ENCODE measurements at regions not wholly inside any gene's neighbourhood (a gene's known extent, or its start where the extent isn't known, plus 50 kb on each side); places are given as distances from the start of the nearest gene placed in this dataset.
"Not testable (repeated sequence)": the region's sequence is repeated elsewhere in the genome, so short reads cannot be mapped to it uniquely, and the experiment has no call there.

DNA sequence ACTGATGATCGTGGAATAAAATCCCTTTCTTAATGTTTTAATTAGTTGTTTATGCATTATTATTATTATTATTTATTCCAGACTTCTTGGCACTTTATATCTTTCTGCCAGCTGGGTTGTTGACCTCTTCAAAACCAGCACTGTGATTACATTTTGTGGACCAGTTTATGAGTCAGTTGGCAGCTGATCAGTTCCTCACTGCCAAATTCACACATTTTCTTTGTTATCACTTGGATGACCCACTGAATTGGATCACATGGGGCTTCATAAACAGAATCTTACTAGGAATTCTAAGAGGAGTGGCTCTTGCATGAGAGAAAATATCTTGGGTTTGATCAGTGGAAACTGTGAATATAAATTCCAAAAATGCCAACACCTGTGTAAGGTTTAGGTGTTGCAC lies 321.8 kb upstream of the SPRED2 start:
- Histone ChIP-seq H3K79me2 (ENCODE audit: insufficient read depth, low read length) (no peaks in the 10 kb centered on the region), H3K9me3 (ENCODE audit: insufficient read depth, low read length) (no peaks in the 10 kb centered on the region), H3K27ac (ENCODE audit: low read depth, low read length) (no peak overlapping the region), H3K9ac (ENCODE audit: low read length) (no peak overlapping the region), H3K4me2 (ENCODE audit: low read depth, low read length, poor library complexity, severe bottlenecking) (no peak overlapping the region), H3K36me3 (ENCODE audit: low read length) (no peaks in the 10 kb centered on the region), H3K9me2 (replicated peaks; ENCODE audit: insufficient read depth, low read length) (no peaks in the 10 kb centered on the region), H4K20me1 (ENCODE audit: low read depth, low read length) (no peaks in the 10 kb centered on the region), H2AFZ (ENCODE audit: low read depth, low read length, severe bottlenecking) (no peak overlapping the region), H3K4me3 (ENCODE audit: insufficient read depth, low read length, poor library complexity, severe bottlenecking) (no peak overlapping the region), H3K27me3 (ENCODE audit: low read length) (no peaks in the 10 kb centered on the region), H3F3A (ENCODE audit: insufficient read depth) (no peaks in the 10 kb centered on the region)
- TF ChIP-seq EZH2phosphoT487 (conservative IDR thresholded peaks at IDR 0.05; ENCODE audit: low read length) = no peak
- TF ChIP-seq, protein P1, sequence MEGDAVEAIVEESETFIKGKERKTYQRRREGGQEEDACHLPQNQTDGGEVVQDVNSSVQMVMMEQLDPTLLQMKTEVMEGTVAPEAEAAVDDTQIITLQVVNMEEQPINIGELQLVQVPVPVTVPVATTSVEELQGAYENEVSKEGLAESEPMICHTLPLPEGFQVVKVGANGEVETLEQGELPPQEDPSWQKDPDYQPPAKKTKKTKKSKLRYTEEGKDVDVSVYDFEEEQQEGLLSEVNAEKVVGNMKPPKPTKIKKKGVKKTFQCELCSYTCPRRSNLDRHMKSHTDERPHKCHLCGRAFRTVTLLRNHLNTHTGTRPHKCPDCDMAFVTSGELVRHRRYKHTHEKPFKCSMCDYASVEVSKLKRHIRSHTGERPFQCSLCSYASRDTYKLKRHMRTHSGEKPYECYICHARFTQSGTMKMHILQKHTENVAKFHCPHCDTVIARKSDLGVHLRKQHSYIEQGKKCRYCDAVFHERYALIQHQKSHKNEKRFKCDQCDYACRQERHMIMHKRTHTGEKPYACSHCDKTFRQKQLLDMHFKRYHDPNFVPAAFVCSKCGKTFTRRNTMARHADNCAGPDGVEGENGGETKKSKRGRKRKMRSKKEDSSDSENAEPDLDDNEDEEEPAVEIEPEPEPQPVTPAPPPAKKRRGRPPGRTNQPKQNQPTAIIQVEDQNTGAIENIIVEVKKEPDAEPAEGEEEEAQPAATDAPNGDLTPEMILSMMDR (IDR thresholded peaks at IDR 0.05; ENCODE audit: insufficient read depth, low read length, poor library complexity, severe bottlenecking) = no peak

DNA sequence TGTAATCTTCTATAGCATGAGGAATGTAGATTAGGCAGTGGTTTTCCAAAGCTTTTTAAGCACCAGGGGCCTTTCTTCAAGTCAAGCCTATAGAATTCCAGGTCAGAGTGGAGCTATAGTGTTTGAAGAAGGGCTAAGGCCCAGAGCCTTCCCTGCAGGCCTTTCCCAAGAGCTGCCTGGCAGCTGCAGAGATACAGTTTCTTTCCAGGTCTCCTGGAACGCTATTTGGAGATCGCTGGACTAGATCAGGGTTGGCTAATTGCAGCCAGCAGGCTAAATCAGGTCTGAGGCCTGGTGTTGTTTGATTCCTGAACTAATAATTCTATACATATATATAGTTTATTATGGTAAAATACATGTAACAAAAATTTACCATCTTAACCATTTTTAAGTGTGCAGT lies 319.0 kb upstream of the SPRED2 start:
- no peak overlapping the region for H3K4me3 ChIP-seq (ENCODE audit: insufficient read depth, low read length, poor library complexity, severe bottlenecking)
- H3K36me3 ChIP-seq (ENCODE audit: low read length) = no peaks in the 10 kb centered on the region
- no peaks in the 10 kb centered on the region for H3K9me3 ChIP-seq (ENCODE audit: insufficient read depth, low read length)
- no peaks in the 10 kb centered on the region for H3K9me2 ChIP-seq (replicated peaks; ENCODE audit: insufficient read depth, low read length)
- no peaks in the 10 kb centered on the region for H3F3A ChIP-seq (ENCODE audit: insufficient read depth)
- TF ChIP-seq EZH2phosphoT487 (conservative IDR thresholded peaks at IDR 0.05; ENCODE audit: low read length) = no peak
- TF ChIP-seq, protein P1 (IDR thresholded peaks at IDR 0.05; ENCODE audit: insufficient read depth, low read length, poor library complexity, severe bottlenecking) = no peak
- no peak overlapping the region for H3K9ac ChIP-seq (ENCODE audit: low read length)
- H3K27ac ChIP-seq (ENCODE audit: low read depth, low read length) = no peak overlapping the region
- H3K4me2 ChIP-seq (ENCODE audit: low read depth, low read length, poor library complexity, severe bottlenecking) = no peak overlapping the region
- no peaks in the 10 kb centered on the region for H4K20me1 ChIP-seq (ENCODE audit: low read depth, low read length)
- H2AFZ ChIP-seq (ENCODE audit: low read depth, low read length, severe bottlenecking) = no peak overlapping the region
- H3K79me2 ChIP-seq (ENCODE audit: insufficient read depth, low read length) = no peaks in the 10 kb centered on the region
- H3K27me3 ChIP-seq (ENCODE audit: low read length) = no peaks in the 10 kb centered on the region

- Histone ChIP-seq H4K20me1 (ENCODE audit: low read depth, low read length) (no peaks in the 10 kb centered on the region), H3K27ac (ENCODE audit: low read depth, low read length) (no peak overlapping the region), H3K36me3 (ENCODE audit: low read length) (no peaks in the 10 kb centered on the region)
Observed at GRCh38 chr2:65749545-65749944, 317.1 kb upstream of the SPRED2 start.

GRCh38 chr2:65747875-65748274 lies 315.5 kb upstream of the SPRED2 start:
- not testable (repeated sequence) for H3K79me2 ChIP-seq (ENCODE audit: insufficient read depth, low read length); H3K27ac ChIP-seq (ENCODE audit: low read depth, low read length); H4K20me1 ChIP-seq (ENCODE audit: low read depth, low read length); H3K4me3 ChIP-seq (ENCODE audit: insufficient read depth, low read length, poor library complexity, severe bottlenecking); H3K9me3 ChIP-seq (ENCODE audit: insufficient read depth, low read length); H3K9me2 ChIP-seq (replicated peaks; ENCODE audit: insufficient read depth, low read length); H3F3A ChIP-seq (ENCODE audit: insufficient read depth); H3K9ac ChIP-seq (ENCODE audit: low read length); H2AFZ ChIP-seq (ENCODE audit: low read depth, low read length, severe bottlenecking); H3K27me3 ChIP-seq (ENCODE audit: low read length); H3K36me3 ChIP-seq (ENCODE audit: low read length); H3K4me2 ChIP-seq (ENCODE audit: low read depth, low read length, poor library complexity, severe bottlenecking)

More at GRCh38 chr2:65749545-65749944, 317.1 kb upstream of the SPRED2 start:
- Histone ChIP-seq H2AFZ (ENCODE audit: low read depth, low read length, severe bottlenecking) (no peak overlapping the region), H3K4me2 (ENCODE audit: low read depth, low read length, poor library complexity, severe bottlenecking) (no peak overlapping the region), H3F3A (ENCODE audit: insufficient read depth) (no peaks in the 10 kb centered on the region), H3K27me3 (ENCODE audit: low read length) (no peaks in the 10 kb centered on the region), H3K9ac (ENCODE audit: low read length) (no peak overlapping the region), H3K79me2 (ENCODE audit: insufficient read depth, low read length) (no peaks in the 10 kb centered on the region), H3K9me3 (ENCODE audit: insufficient read depth, low read length) (no peaks in the 10 kb centered on the region), H3K4me3 (ENCODE audit: insufficient read depth, low read length, poor library complexity, severe bottlenecking) (no peak overlapping the region), H3K9me2 (replicated peaks; ENCODE audit: insufficient read depth, low read length) (no peaks in the 10 kb centered on the region)
- TF ChIP-seq EZH2phosphoT487 (conservative IDR thresholded peaks at IDR 0.05; ENCODE audit: low read length) = no peak
- TF ChIP-seq, protein P1 (IDR thresholded peaks at IDR 0.05; ENCODE audit: insufficient read depth, low read length, poor library complexity, severe bottlenecking) = no peak
